DMS 273 (cell line): ENCODE measurements at regions not wholly inside any gene's neighbourhood (a gene's known extent, or its start where the extent isn't known, plus 50 kb on each side); places are given as distances from the start of the nearest gene placed in this dataset.
"Not testable (repeated sequence)": the region's sequence is repeated elsewhere in the genome, so short reads cannot be mapped to it uniquely, and the experiment has no call there.

Experiments used
- DNase-seq: peaks from one replicate; lab custom pipeline; 2025; ENCODE audit not compliant: unreplicated experiment; lab: John Stamatoyannopoulos, UW

GRCh38 chr20:29687438-29687837 lies 1570.0 kb upstream of the DEFB115 start:
- peak; percentile 2 for DNase-seq

- peak; percentile 69 for DNase-seq
These were observed 1567.8 kb upstream of the DEFB115 start for GRCh38 chr20:29689411-29690225.

- no peak for DNase-seq
These were observed 1567.2 kb upstream of the DEFB115 start for GRCh38 chr20:29690274-29690673.

- DNase-seq, result no peak
These were observed 1516.9 kb upstream of the DEFB115 start for GRCh38 chr20:29740601-29740950.

- no peak for DNase-seq
These were observed 1516.4 kb upstream of the DEFB115 start for GRCh38 chr20:29740951-29741593.

GRCh38 chr20:29741594-29741893 lies 1515.9 kb upstream of the DEFB115 start:
- no peak for DNase-seq

- no peak for DNase-seq
These were observed 1515.4 kb upstream of the DEFB115 start for GRCh38 chr20:29741894-29742698.

DNA sequence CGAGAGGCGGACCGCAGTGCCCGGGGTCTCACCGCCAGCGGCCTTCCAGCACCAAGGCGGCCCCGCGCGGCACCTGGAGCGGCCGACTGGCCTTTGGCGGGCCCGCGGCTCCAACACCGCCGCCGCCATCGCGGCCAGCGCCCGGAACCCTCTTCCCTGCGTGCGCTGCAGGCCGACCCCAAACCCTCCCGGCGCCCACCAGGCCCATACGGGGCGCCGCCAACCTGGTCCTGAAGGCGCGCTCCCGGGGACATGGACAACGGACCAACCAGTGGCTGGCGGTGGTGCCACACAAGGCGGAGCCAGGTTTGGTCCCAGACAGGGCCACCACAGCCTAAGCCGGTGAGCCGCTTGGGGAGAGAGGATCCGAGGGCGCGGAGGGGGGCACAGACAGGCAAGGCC lies 1514.8 kb upstream of the DEFB115 start:
- DNase-seq, result no peak

DNA sequence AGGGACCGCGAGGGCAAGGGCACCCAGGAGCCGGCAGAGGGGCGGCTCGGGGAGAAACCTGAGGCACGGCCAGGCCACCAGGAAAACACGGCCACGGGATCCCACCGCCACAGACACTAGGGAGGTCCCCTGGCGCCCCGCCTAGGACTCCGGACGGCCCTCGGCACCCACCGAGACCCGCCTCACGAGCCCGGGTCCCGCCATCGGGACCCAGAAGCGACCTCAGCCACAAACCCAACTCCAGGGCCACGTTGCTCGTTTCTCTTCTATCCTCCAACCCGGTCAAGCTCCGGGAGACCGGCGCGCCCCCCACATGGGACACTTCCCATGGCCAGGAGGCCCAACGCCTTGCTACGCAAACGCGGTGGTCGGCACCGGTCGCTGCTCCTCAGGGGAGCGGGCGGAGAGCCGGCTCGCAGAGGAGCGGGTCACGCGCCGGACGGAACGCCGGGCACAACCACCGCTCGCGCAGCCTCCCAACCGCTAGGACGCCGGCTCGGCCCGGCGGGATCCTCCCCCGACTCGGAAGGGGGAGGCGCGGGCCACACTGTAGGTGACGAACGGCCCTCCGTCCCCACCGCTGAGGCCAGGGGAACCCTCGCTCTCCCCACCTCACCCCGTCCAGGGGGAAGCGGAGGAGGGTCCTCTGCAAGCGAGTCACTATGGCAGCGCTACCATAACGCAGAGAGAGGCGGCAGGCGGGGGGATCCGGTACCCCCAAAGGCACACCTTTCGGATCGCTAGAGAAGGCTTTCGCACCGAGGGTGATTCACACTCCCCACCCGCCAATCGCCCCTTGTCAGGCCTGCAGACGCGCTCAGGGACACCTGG lies 1514.1 kb upstream of the DEFB115 start:
- no peak for DNase-seq

DNA sequence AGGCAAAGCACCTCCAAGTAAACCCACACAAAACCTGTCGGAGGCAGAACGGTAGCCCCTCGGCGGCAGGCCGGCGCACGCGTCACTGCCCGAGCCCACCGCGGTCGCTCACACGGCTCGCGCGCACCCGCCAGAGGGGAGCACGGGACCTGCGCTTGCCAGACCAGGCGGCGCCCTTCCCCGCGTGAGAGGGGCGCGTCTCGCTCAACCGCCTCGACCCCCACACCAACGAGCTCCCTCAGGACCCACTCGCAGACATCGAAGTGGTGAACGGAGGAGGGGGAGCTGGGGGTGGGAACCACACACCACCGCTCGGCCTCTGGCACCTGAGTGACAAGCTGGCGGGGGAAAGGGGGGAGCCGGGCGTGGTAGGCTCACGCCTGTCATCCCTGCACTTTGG lies 1513.4 kb upstream of the DEFB115 start:
- DNase-seq, result no peak

DNA sequence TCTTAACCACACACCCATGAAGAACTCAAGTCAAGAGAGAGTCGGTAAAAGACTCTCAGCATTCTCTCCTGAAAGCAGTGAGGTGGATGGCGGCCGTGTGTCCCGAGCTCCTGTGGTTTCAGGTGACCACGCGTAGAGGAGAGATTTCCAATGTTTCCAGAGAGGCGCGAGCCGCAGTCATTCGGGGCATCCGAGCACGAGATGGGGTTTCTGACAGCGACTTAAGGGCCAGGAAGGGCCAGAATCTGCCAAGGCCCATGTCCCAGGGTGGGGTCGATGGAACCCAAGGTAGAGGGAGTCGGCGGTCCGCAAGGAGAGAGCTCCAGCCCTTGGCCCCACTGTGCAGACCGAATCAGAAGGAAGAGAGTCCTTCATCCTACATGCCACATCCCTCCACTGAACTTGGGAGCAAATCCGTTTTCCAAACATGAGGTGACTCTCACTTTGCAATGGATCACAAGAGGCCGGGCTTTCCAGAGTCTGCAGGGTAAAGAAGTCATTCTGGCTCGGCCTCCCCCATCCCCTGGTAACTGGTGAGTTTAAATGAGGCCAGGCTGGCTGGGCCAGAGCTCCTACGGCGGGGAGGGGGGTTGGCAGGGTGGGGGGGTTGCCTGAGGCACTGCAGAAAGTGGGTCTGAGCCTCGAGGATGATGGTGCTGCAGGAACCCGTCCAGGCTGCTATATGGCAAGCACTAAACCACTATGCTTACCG lies 1511.8 kb upstream of the DEFB115 start:
- DNase-seq, result not testable (repeated sequence)

DNA sequence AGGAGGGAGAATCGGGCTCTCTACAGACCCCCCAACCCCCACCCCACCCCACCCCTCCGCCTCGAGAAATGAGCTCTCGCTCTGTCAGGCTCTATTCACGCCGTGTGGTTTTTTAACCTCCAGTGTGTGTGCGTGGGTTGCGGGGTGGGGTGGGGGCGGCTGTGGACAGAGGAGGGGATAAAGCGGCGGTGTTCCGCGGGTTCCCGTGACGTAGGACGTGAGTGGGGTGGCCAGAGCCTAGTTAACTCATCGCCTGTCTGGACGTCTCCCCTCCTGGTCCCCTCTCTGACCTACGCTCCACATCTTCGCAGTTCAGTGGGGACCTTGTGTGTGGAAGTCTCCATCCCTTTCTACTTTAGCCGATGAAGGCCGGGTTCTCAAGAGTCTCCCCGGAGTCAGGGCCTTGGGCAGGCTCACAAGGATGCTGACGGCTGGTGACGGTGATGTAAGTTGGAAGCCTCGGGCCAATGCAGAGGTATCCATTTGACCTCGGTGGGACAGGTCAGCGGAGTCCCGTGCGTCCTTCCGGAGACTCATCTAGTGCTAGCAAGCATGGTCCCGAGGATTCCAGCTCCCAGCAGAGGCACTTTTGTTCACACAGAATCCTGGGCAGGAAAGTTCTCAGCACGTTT lies 1507.1 kb upstream of the DEFB115 start:
- DNase-seq, result no peak

GRCh38 chr20:29752644-29753425 lies 1504.6 kb upstream of the DEFB115 start:
- DNase-seq, result not testable (repeated sequence)

- peak; percentile 10 for DNase-seq
These were observed 1504.1 kb upstream of the DEFB115 start for GRCh38 chr20:29753426-29753746.

DNA sequence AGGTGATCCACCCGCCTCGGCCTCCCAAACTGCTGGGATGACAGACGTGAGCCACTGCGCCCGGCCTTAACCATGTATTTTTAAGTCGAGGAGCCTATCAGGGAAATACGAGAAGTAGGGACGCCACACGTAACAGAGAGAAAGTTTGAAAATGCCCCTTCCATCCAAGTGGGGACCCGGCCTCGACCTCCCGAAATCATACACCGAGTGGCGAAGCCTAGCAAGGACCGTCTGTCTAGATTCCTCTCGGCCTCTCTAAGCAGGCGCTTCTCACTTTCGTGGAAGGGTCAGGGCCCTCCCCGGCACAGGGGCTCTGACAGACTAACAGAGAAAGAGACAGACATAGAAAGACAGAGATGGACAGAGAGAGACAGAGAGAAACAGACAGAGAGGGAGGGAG lies 1503.6 kb upstream of the DEFB115 start:
- DNase-seq, result not testable (repeated sequence)

DNA sequence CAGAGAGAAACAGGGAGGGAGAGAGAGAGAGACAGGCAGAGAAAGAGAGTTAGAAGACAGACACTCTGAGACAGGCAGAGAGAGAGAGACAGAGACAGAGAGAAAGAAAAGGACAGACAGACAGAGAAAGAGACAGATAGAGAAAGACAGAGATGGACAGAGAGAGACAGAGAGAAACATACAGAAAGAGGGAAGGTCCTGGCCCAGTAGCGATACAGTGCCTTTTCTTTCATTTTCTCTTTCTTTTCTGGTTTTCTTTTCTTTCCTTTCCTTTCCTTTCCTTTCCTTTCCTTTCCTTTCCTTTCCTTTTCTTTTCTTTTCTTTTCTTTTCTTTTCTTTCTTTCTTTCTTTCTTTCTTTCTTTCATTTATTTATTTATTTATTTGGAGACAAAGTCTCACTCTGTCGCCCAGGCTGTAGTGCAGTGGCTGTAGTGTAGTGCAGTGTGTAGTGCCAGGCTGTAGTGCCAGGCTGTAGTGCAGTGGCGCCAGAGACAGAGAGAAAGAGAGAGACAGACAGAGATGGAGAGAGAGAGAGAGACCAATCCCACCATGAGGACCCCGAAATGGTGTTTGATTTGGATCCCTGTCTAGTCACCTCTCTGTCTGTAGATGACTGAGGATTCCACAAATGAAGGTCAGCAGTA lies 1501.5 kb upstream of the DEFB115 start:
- DNase-seq, result not testable (repeated sequence)

DNA sequence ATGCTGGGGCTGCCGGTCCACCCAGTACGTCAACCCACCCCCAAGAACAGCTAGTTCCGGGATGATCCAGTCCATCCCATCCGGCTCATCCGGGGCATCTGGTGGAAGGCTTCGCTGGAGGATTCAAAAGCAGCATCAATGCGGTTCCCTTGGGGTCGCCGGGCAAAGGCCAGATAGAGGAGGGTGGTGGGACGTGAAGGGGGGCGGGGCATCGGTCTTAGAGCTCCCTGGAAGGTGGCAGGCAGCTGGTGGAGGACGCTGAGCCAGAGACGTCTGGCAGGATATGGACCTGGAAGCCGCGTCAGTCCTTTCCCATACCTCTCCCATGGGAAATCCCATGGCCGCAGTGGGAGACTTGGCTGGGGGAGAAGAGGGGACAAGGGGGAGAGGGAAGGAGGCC lies 1500.8 kb upstream of the DEFB115 start:
- no peak for DNase-seq

DNA sequence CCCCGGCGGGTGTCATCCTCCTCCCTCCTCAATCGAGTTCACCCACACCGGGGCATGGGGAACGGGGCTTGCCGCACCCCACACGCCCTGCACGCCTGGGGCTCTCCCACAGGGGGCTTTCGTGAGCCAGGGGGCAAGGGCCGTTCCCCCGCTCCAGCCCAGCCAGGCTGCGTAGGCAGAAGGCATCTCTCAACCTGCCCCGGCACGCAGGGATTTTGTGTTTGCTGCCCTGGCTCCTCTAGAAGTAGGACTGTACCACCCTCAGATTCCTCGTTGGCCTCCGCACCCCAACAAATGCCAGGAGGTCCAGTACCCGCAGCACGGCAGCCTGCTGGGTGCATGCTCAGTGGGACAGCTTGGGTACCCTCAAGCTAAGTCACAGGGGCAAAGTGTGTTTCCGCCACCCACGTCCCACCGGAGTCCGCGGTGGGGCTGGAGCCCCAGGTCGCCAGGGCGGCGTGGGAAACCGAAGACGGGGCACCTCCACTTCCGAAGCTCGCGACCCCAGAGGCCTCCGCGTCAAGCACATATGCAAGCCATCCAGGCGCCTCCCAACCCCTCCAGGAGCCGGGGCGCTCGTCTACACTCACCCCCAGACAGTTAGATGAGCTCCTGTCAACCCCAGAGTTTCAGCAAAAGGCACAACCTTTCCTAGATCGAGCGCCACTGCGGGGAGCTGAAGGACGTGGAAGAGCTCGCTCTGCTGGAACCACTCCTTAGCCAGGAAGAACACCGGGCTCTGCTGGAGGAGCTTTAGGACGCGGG lies 1495.7 kb upstream of the DEFB115 start:
- DNase-seq, result not testable (repeated sequence)
